SK-N-SH treated with all-trans-retinoic acid at 6 μM for 48 hours (cell line): ENCODE measurements at regions not wholly inside any gene's neighbourhood (a gene's known extent, or its start where the extent isn't known, plus 50 kb on each side); places are given as distances from the start of the nearest gene placed in this dataset.

Experiments used
- ATAC-seq: fragments of 200-7000 bp; cut with Tn5 transposase; 3 replicates; pipeline ENCODE4 v1.9.1; 2020; ENCODE audit warnings: mild to moderate bottlenecking, moderate library complexity
- ARNTL ChIP-seq: fragments of 450-650 bp; formaldehyde crosslinking; IDR thresholded peaks from 2 replicates; pipeline ENCODE4 v1.5.0; 2020; ENCODE audit warnings: low read depth, mild to moderate bottlenecking, moderate library complexity, borderline replicate concordance
- BACH2 ChIP-seq: fragments of 250-450 bp; sonication (Bioruptor Pico); IDR thresholded peaks from 2 replicates; pipeline ENCODE4 v1.9.0; 2021; ENCODE audit warnings: mild to moderate bottlenecking, borderline replicate concordance
- CSDC2 ChIP-seq: fragments of 250-450 bp; sonication (Bioruptor Pico); IDR thresholded peaks from 2 replicates; pipeline ENCODE4 v1.5.0; 2020; ENCODE audit warnings: mild to moderate bottlenecking, moderate library complexity
- ESRRG ChIP-seq: fragments of 250-450 bp; sonication (Bioruptor Pico); IDR thresholded peaks from 2 replicates; pipeline ENCODE4 v1.6.1; 2021; ENCODE audit warnings: mild to moderate bottlenecking
- GLIS3 ChIP-seq: fragments of 250-450 bp; sonication (Bioruptor Pico); IDR thresholded peaks from 2 replicates; pipeline ENCODE4 v1.5.0; 2020; ENCODE audit warnings: mild to moderate bottlenecking, moderate library complexity
- ISL1 ChIP-seq: fragments of 250-450 bp; sonication (Bioruptor Pico); IDR thresholded peaks from 2 replicates; pipeline ENCODE4 v2.1.2; 2022; ENCODE audit warnings: mild to moderate bottlenecking, moderate library complexity
- OSR1 ChIP-seq: fragments of 250-450 bp; sonication (Bioruptor Pico); IDR thresholded peaks from 2 replicates; pipeline ENCODE4 v1.8.0; 2022; ENCODE audit warnings: moderate library complexity, mild to moderate bottlenecking, inconsistent platforms
- PPARA ChIP-seq: fragments of 250-450 bp; sonication (Bioruptor Pico); IDR thresholded peaks from 2 replicates; pipeline ENCODE4 v1.5.0; 2020; ENCODE audit warnings: mild to moderate bottlenecking, borderline replicate concordance
- RARB ChIP-seq: fragments of 250-450 bp; sonication (Bioruptor Pico); IDR thresholded peaks from 2 replicates; pipeline ENCODE4 v1.8.0; 2021; ENCODE audit warnings: mild to moderate bottlenecking, moderate library complexity
- SNAI2 ChIP-seq: fragments of 250-450 bp; sonication (Bioruptor Pico); IDR thresholded peaks from 2 replicates; pipeline ENCODE4 v1.5.0; 2020; ENCODE audit warnings: mild to moderate bottlenecking, moderate library complexity
- TCF4 ChIP-seq: fragments of 250-450 bp; sonication (Bioruptor Pico); IDR thresholded peaks from 2 replicates; pipeline ENCODE4 v1.8.0; 2021; ENCODE audit warnings: mild to moderate bottlenecking, moderate library complexity, borderline replicate concordance
- TOX ChIP-seq: fragments of 250-450 bp; sonication (Bioruptor Pico); IDR thresholded peaks from 2 replicates; pipeline ENCODE4 v1.8.0; 2021; ENCODE audit warnings: mild to moderate bottlenecking, moderate library complexity, borderline replicate concordance
- ZFP3 ChIP-seq: fragments of 250-450 bp; sonication (Bioruptor Pico); IDR thresholded peaks from 2 replicates; pipeline ENCODE4 v1.5.0; 2020; ENCODE audit warnings: mild to moderate bottlenecking, moderate library complexity
- ZFP30 ChIP-seq: fragments of 450-650 bp; formaldehyde crosslinking; IDR thresholded peaks from 2 replicates; pipeline ENCODE4 v1.5.0; 2022; ENCODE audit warnings: mild to moderate bottlenecking, moderate library complexity
- ZNF8 ChIP-seq: fragments of 450-650 bp; formaldehyde crosslinking; IDR thresholded peaks from 2 replicates; pipeline ENCODE4 v1.5.0; 2020; ENCODE audit warnings: mild to moderate bottlenecking, moderate library complexity
- TF ChIP-seq, protein P1 (sequence below): fragments of 250-450 bp; sonication (Bioruptor Pico); IDR thresholded peaks from 2 replicates; pipeline ENCODE4 v1.5.0; 2020; ENCODE audit warnings: mild to moderate bottlenecking, moderate library complexity
- TF ChIP-seq, protein P2 (sequence below): fragments of 250-450 bp; sonication (Bioruptor Pico); IDR thresholded peaks from 2 replicates; pipeline ENCODE4 v1.8.0; 2021; ENCODE audit warnings: low read depth, mild to moderate bottlenecking, moderate library complexity, borderline replicate concordance
- TF ChIP-seq, protein P3 (sequence below): fragments of 250-450 bp; sonication (Bioruptor Pico); IDR thresholded peaks from 2 replicates; pipeline ENCODE4 v1.5.1; 2020; ENCODE audit warnings: low read depth, mild to moderate bottlenecking, moderate library complexity
- TF ChIP-seq, protein P4 (sequence below): fragments of 250-450 bp; sonication (Bioruptor Pico); IDR thresholded peaks from 2 replicates; pipeline ENCODE4 v1.5.1; 2021; ENCODE audit warnings: mild to moderate bottlenecking, moderate library complexity

DNA sequence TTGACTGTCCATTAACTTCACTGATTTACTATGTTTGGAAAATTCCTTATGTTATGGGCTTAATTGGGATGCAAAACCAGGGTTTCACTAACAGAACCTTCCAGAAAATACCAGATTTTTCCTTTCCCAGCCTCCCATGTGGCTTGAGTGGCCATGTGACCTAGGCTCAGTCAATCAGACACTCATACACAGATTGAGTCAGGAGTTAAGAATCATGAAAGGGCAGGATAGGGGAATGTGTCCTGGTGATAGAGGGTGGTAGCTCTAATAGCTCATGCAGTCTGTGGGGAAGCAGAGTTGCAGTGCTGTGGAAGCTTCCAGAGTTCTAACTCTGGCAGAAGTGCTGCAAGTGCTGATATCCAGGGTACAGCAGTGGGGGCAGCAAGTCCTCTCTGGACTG, 134.1 kb upstream of the IFNG-AS1 start (continued):
- TF ChIP-seq ISL1 (no peak), ZNF8 (CRISPR knock-in tag) (no peak), TOX (CRISPR knock-in tag) (no peak)
- TF ChIP-seq, protein P1, sequence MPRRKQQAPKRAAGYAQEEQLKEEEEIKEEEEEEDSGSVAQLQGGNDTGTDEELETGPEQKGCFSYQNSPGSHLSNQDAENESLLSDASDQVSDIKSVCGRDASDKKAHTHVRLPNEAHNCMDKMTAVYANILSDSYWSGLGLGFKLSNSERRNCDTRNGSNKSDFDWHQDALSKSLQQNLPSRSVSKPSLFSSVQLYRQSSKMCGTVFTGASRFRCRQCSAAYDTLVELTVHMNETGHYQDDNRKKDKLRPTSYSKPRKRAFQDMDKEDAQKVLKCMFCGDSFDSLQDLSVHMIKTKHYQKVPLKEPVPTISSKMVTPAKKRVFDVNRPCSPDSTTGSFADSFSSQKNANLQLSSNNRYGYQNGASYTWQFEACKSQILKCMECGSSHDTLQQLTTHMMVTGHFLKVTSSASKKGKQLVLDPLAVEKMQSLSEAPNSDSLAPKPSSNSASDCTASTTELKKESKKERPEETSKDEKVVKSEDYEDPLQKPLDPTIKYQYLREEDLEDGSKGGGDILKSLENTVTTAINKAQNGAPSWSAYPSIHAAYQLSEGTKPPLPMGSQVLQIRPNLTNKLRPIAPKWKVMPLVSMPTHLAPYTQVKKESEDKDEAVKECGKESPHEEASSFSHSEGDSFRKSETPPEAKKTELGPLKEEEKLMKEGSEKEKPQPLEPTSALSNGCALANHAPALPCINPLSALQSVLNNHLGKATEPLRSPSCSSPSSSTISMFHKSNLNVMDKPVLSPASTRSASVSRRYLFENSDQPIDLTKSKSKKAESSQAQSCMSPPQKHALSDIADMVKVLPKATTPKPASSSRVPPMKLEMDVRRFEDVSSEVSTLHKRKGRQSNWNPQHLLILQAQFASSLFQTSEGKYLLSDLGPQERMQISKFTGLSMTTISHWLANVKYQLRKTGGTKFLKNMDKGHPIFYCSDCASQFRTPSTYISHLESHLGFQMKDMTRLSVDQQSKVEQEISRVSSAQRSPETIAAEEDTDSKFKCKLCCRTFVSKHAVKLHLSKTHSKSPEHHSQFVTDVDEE (CRISPR knock-in tag): no peak

DNA sequence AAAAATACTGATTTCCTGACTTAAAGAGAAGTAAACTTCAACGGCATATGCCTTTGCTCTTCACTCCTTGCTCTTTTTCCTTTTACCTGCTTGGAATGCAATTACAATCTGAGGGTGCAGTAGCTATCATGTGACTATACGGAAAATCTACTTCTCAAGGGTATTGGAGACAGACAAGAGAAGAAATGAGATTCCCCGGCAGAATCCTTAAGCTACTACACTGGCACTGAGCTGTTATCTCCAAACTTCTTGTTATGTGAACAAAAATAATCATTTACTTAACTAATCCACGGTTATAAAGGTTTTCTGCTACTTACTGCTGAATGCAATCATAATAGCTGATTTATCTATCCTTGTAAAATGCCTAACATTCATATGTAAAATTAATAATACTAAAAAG, 118.0 kb upstream of the IFNG-AS1 start:
- TF ChIP-seq GLIS3 (CRISPR knock-in tag) (no peak), ZFP30 (no peak), SNAI2 (CRISPR knock-in tag) (no peak), BACH2 (no peak), RARB (CRISPR knock-in tag) (no peak)
- TF ChIP-seq, protein P2, sequence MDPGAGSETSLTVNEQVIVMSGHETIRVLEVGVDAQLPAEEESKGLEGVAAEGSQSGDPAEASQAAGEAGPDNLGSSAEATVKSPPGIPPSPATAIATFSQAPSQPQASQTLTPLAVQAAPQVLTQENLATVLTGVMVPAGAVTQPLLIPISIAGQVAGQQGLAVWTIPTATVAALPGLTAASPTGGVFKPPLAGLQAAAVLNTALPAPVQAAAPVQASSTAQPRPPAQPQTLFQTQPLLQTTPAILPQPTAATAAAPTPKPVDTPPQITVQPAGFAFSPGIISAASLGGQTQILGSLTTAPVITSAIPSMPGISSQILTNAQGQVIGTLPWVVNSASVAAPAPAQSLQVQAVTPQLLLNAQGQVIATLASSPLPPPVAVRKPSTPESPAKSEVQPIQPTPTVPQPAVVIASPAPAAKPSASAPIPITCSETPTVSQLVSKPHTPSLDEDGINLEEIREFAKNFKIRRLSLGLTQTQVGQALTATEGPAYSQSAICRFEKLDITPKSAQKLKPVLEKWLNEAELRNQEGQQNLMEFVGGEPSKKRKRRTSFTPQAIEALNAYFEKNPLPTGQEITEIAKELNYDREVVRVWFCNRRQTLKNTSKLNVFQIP: no peak
- no peak for ATAC-seq

DNA sequence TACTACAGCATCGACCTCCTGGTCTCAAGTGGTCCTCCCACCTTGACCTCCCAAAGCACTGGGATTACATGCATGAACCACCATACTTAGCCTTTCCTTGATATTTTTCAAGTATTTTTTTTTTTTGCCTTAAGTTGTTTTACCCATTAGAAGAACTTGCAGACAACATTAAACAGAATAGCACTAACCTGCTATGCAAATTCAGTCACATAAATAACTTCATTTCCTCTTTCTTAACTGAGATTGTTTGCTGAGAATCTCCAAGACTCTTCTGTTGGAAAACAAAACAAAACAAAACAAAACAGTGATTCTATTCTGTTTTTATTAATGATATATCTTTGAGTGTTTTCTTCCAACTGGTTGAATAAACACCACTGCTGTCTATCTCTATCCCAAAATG, 115.9 kb upstream of the IFNG-AS1 start:
- TF ChIP-seq OSR1 (CRISPR knock-in tag) (no peak), PPARA (CRISPR knock-in tag) (no peak), ZFP30 (no peak), GLIS3 (CRISPR knock-in tag) (no peak), ZNF8 (CRISPR knock-in tag) (no peak)
- TF ChIP-seq, protein P3, sequence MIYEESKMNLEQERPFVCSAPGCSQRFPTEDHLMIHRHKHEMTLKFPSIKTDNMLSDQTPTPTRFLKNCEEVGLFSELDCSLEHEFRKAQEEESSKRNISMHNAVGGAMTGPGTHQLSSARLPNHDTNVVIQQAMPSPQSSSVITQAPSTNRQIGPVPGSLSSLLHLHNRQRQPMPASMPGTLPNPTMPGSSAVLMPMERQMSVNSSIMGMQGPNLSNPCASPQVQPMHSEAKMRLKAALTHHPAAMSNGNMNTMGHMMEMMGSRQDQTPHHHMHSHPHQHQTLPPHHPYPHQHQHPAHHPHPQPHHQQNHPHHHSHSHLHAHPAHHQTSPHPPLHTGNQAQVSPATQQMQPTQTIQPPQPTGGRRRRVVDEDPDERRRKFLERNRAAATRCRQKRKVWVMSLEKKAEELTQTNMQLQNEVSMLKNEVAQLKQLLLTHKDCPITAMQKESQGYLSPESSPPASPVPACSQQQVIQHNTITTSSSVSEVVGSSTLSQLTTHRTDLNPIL (CRISPR knock-in tag): no peak
- TF ChIP-seq, protein P4, sequence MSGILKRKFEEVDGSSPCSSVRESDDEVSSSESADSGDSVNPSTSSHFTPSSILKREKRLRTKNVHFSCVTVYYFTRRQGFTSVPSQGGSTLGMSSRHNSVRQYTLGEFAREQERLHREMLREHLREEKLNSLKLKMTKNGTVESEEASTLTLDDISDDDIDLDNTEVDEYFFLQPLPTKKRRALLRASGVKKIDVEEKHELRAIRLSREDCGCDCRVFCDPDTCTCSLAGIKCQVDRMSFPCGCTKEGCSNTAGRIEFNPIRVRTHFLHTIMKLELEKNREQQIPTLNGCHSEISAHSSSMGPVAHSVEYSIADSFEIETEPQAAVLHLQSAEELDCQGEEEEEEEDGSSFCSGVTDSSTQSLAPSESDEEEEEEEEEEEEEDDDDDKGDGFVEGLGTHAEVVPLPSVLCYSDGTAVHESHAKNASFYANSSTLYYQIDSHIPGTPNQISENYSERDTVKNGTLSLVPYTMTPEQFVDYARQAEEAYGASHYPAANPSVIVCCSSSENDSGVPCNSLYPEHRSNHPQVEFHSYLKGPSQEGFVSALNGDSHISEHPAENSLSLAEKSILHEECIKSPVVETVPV: no peak
- no peak for ATAC-seq

DNA sequence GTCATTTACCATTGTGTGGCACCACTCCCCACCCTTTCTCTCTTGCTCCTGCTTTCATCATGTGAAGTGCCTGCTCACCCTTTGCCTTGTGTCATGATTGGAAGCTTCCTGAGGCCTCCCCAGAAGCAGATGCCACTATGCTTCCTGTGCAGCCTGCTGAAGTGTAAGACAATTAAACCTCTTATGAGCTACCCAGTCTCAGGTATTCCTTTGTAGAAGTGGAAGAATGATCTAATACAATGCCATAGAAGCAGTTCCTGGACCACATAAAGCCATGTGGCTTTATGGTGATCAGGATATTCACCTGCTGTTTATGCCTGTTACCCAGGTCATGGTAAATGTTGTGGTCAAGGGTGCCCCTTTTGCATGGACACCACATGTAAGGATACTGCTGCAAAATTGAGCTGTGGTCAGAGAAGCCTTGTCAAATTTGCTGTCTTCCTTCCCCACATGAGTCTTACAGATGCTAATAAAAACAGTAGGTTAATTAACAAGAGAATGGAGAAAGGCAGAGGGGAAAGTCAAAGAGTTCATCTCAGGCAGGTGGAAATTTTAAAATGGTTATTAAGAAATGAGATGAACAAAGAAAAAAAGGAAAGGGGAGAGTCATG, 112.8 kb upstream of the IFNG-AS1 start:
- no peak for ATAC-seq
- no peak for TF ChIP-seq TOX (CRISPR knock-in tag)
- TF ChIP-seq RARB (CRISPR knock-in tag): no peak
- no peak for TF ChIP-seq TCF4 (CRISPR knock-in tag)
- no peak for TF ChIP-seq ZFP30

DNA sequence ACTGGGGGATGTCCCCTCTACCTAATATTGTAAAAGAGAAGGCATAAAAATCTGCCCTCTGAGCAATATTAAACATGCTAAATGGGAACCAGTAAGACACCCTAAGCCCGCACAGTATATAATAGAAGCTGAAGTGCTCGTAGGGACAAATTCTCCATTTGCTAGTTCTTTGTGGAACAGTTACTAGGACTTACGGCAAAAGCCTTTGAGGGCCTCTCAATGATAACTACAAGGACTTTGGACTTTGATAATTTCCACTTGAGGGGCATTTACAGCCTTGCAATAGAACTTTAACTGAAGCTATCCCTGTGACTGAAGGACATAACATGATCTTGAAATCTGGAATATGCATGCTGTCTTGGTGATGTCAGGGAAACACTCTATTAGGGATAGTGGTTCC, 111.5 kb upstream of the IFNG-AS1 start:
- no peak for ATAC-seq
- TF ChIP-seq ARNTL (no peak), SNAI2 (CRISPR knock-in tag) (no peak), PPARA (CRISPR knock-in tag) (no peak), ZFP3 (CRISPR knock-in tag) (no peak), RARB (CRISPR knock-in tag) (no peak), CSDC2 (no peak), ISL1 (no peak), GLIS3 (CRISPR knock-in tag) (no peak), ZFP30 (no peak), ESRRG (no peak)
- TF ChIP-seq, protein P4: no peak
- TF ChIP-seq, protein P1 (CRISPR knock-in tag): no peak
- TF ChIP-seq, protein P2: no peak
